ENCODE measurements at regions not wholly inside any gene's neighbourhood (a gene's known extent, or its start where the extent isn't known, plus 50 kb on each side); places are given as distances from the start of the nearest gene placed in this dataset.

GRCh38 chr2:220090050-220090449 lies 462.6 kb downstream of the SLC4A3 start:
- intact Hi-C loops (cut with DNase I): no loop called here
- TF ChIP-seq CTCF (IDR thresholded peaks at IDR 0.05): no peak
- Histone ChIP-seq H3K4me3 (no peak overlapping the region), H3K27me3 (no peaks in the 10 kb centered on the region), H3K4me1 (no peaks in the 10 kb centered on the region), H3K27ac (no peak overlapping the region), H3K36me3 (no peaks in the 10 kb centered on the region), H3K9me3 (no peaks in the 10 kb centered on the region)
- ATAC-seq (no peak), DNase-seq (no peak)
- 32 to 51% methylated on average over 3 of the region's 3 CpGs for WGBS, 2 donors

- TF ChIP-seq CTCF (IDR thresholded peaks at IDR 0.05): no peak
- WGBS, 2 donors: 23 to 34% methylated on average over 2 of the region's 2 CpGs
These were observed 469.0 kb downstream of the SLC4A3 start for GRCh38 chr2:220096406-220096805.

GRCh38 chr2:220101980-220102379 lies 474.6 kb downstream of the SLC4A3 start:
- H3K9me3 ChIP-seq: peaks cover 0 to 2% (median 0%) of the 10 kb centered on the region in 11 donors
- peaks cover 0 to 2% (median 0%) of the 10 kb centered on the region in 7 donors for H3K27me3 ChIP-seq
- H3K27ac ChIP-seq: no peak overlapping the region
- H3K4me1 ChIP-seq: peaks cover 0 to 13% (median 0%) of the 10 kb centered on the region in 9 donors
- no peak for ATAC-seq
- no peak for DNase-seq
- 57 to 61% methylated on average over 6 of the region's 6 CpGs for WGBS, 2 donors
- no peak overlapping the region for H3K4me3 ChIP-seq
- no peak for TF ChIP-seq CTCF (IDR thresholded peaks at IDR 0.05)
- intact Hi-C loops (cut with DNase I): no loop called here
- no peaks in the 10 kb centered on the region for H3K36me3 ChIP-seq

More at GRCh38 chr2:220096406-220096805, 469.0 kb downstream of the SLC4A3 start:
- no peak for ATAC-seq
- no peaks in the 10 kb centered on the region for H3K36me3 ChIP-seq
- no peaks in the 10 kb centered on the region for H3K4me1 ChIP-seq
- no peak overlapping the region for H3K4me3 ChIP-seq
- H3K9me3 ChIP-seq: peaks cover 0 to 2% (median 0%) of the 10 kb centered on the region in 11 donors
- intact Hi-C loops (cut with DNase I): no loop called here
- no peak overlapping the region for H3K27ac ChIP-seq
- peaks cover 0 to 2% (median 0%) of the 10 kb centered on the region in 7 donors for H3K27me3 ChIP-seq
- no peak for DNase-seq

- DNase-seq (no peak), ATAC-seq (no peak)
- Histone ChIP-seq H3K4me3 (no peak overlapping the region), H3K27ac (no peak overlapping the region), H3K4me1 (peaks cover 0 to 13% (median 0%) of the 10 kb centered on the region in 9 donors), H3K36me3 (no peaks in the 10 kb centered on the region), H3K27me3 (peaks cover 0 to under 1% (median 0%) of the 10 kb centered on the region in 7 donors), H3K9me3 (peaks cover 0 to 2% (median 0%) of the 10 kb centered on the region in 11 donors)
- intact Hi-C loops (cut with DNase I): no loop called here
- no peak for TF ChIP-seq CTCF (IDR thresholded peaks at IDR 0.05)
- WGBS, 2 donors: 84 to 86% methylated on average over 2 of the region's 2 CpGs
These were observed 476.2 kb downstream of the SLC4A3 start for GRCh38 chr2:220103596-220103995.

All from heart right ventricle (tissue), 16 donors.